Kidney (tissue), 13 donors: ENCODE measurements at regions not wholly inside any gene's neighbourhood (a gene's known extent, or its start where the extent isn't known, plus 50 kb on each side); places are given as distances from the start of the nearest gene placed in this dataset.

Experiments
- DNase-seq, 5 donors: peaks; one replicate each; pipeline ENCODE4 v3.0.0-alpha.2; 2013 to 2020
- FAIRE-seq: peaks from 2 replicates; lab custom pipeline; 2012; peaks lifted over from hg19 to GRCh38; lab: Jason Lieb, UNC
- H3K27ac ChIP-seq, 2 donors: one replicate each; pipeline ENCODE4 v1.7.0; 2013; ENCODE audit warnings: low read depth in 2 of 2, low read length in 2 of 2, inconsistent platforms in 1 of 2
- H3K27me3 ChIP-seq: one replicate; pipeline ENCODE4 v1.7.1; 2013; ENCODE audit warnings: low read length, inconsistent platforms; ENCODE audit not compliant: control insufficient read depth, insufficient read depth
- H3K36me3 ChIP-seq, 3 donors: one replicate each; pipeline versions ENCODE4 v1.7.0 to v1.7.1; 2013; ENCODE audit warnings: low read length in 3 of 3, control low read depth in 1 of 3, inconsistent platforms in 1 of 3; ENCODE audit not compliant: insufficient read depth in 3 of 3, control insufficient read depth in 2 of 3
- H3K4me1 ChIP-seq, 3 donors: one replicate each; pipeline versions ENCODE4 v1.7.0 to v1.7.1; 2013; ENCODE audit warnings: low read length in 3 of 3, inconsistent platforms in 1 of 3, low read depth in 1 of 3; ENCODE audit not compliant: control insufficient read depth in 2 of 3, insufficient read depth in 2 of 3
- H3K4me3 ChIP-seq, 3 donors: one replicate each; pipeline versions ENCODE4 v1.7.0 to v1.8.1; 2013; ENCODE audit warnings: low read length in 3 of 3, control low read depth in 1 of 3, inconsistent platforms in 1 of 3
- H3K9ac ChIP-seq, 3 donors: one replicate each; pipeline versions ENCODE4 v1.7.0 to v1.7.1; 2013; ENCODE audit warnings: low read length in 3 of 3, control low read depth in 1 of 3, inconsistent platforms in 1 of 3
- H3K9me3 ChIP-seq, 3 donors: one replicate each; pipeline versions ENCODE4 v1.7.0 to v1.7.1; 2013; ENCODE audit warnings: low read length in 3 of 3, control low read depth in 1 of 3, inconsistent platforms in 1 of 3; ENCODE audit not compliant: control insufficient read depth in 2 of 3, insufficient read depth in 1 of 3
- CTCF ChIP-seq: IDR thresholded peaks from 3 replicates; pipeline ENCODE4 v1.5.1; 2012; ENCODE audit warnings: mild to moderate bottlenecking, moderate library complexity, borderline replicate concordance; ENCODE audit not compliant: insufficient read depth; ENCODE audit errors: extremely low read depth
- intact Hi-C: fragments of 100-400 bp; cut with DNase I; formaldehyde crosslinking; loops from one replicate; pipeline ENCODE4 v1.11.1; 2022
- donor health status: control.
- donor health status: control.
- donor health status: control.
- donor health status: control.
- donor health status: control.
- donor health status: DM: yes; HTN: yes; CAD: no.
- donor health status: Normal renal cell carcinoma (clear cell type).

- no peak overlapping the region for H3K4me3 ChIP-seq
- no peaks in the 10 kb centered on the region for H3K36me3 ChIP-seq
- DNase-seq (no peak), FAIRE-seq (no peak)
- H3K9me3 ChIP-seq = no peaks in the 10 kb centered on the region
- H3K4me1 ChIP-seq = no peaks in the 10 kb centered on the region
- no peak overlapping the region for H3K27ac ChIP-seq
- H3K27me3 ChIP-seq = no peaks in the 10 kb centered on the region
- intact Hi-C loops = no loop called here
- no peak overlapping the region for H3K9ac ChIP-seq
- TF ChIP-seq CTCF = no peak
Measured at GRCh38 chr18:73888565-73888964, 259.1 kb downstream of the FBXO15 start.

GRCh38 chr18:73887801-73888200 is 259.8 kb downstream of the FBXO15 start:
- FAIRE-seq (no peak), DNase-seq (no peak)
- intact Hi-C loops = no loop called here

GRCh38 chr18:73884868-73885267 is 262.8 kb downstream of the FBXO15 start:
- H3K27me3 ChIP-seq = no peaks in the 10 kb centered on the region
- no peak for TF ChIP-seq CTCF
- H3K4me3 ChIP-seq = no peak overlapping the region
- H3K4me1 ChIP-seq = no peaks in the 10 kb centered on the region
- DNase-seq = no peak
- H3K9me3 ChIP-seq = no peaks in the 10 kb centered on the region
- no peak overlapping the region for H3K9ac ChIP-seq
- H3K27ac ChIP-seq = no peak overlapping the region
- intact Hi-C loops = no loop called here
- no peak for FAIRE-seq
- H3K36me3 ChIP-seq = no peaks in the 10 kb centered on the region

More at GRCh38 chr18:73887801-73888200, 259.8 kb downstream of the FBXO15 start:
- no peak for TF ChIP-seq CTCF
- no peaks in the 10 kb centered on the region for H3K36me3 ChIP-seq
- H3K27me3 ChIP-seq = no peaks in the 10 kb centered on the region
- H3K27ac ChIP-seq = no peak overlapping the region
- no peaks in the 10 kb centered on the region for H3K9me3 ChIP-seq
- H3K4me1 ChIP-seq = no peaks in the 10 kb centered on the region
- H3K4me3 ChIP-seq = no peak overlapping the region
- H3K9ac ChIP-seq = no peak overlapping the region

GRCh38 chr18:73881396-73881917 is 266.2 kb downstream of the FBXO15 start:
- FAIRE-seq = no peak
- no peak for TF ChIP-seq CTCF
- H3K9ac ChIP-seq = no peak overlapping the region

More at GRCh38 chr18:73881396-73881917, 266.2 kb downstream of the FBXO15 start:
- no peaks in the 10 kb centered on the region for H3K36me3 ChIP-seq
- H3K27me3 ChIP-seq = no peaks in the 10 kb centered on the region
- no peaks in the 10 kb centered on the region for H3K4me1 ChIP-seq
- H3K9me3 ChIP-seq = no peaks in the 10 kb centered on the region
- H3K4me3 ChIP-seq = no peak overlapping the region
- H3K27ac ChIP-seq = no peak overlapping the region
- no peak for DNase-seq
- intact Hi-C loops = no loop called here
